HG03280 (cell line): ENCODE measurements at regions not wholly inside any gene's neighbourhood (a gene's known extent, or its start where the extent isn't known, plus 50 kb on each side); places are given as distances from the start of the nearest gene placed in this dataset.

Experiments
- ATAC-seq: cut with Tn5 transposase; IDR thresholded peaks from one replicate; pipeline ENCODE4 v1.9.1; 2021; ENCODE audit warnings: mild to moderate bottlenecking, moderate library complexity; ENCODE audit not compliant: unreplicated experiment

DNA sequence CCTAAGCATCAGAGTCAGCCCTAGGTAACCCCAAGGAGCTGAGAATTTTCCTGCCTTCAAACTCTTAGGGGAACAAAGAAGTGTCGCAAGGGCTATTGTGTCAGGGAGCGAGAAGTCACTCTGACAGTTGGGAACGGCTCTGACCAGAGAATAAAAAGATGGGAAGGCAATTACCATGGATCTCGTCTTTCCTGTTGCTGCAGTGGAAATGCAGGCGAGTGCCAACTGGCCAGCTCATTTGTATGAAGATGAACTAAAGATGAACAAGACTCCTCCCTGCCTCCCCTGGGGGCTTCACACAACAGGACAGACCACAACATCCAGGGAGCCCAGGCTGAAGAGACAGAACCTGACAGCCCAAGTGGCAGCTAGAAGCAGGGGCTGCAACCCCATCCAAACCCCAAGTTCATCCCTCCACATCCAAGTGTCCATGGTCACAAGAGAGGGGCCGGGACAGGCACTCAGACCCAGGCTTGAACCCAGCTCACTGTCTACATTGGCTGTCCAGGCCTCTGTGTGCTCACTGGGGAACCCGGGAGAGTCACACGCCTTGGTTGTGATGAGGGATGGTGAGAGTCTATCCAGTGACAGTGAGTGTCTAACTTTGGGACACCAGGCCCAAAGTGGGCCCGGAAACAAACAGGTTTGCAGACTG lies 322.4 kb downstream of the BCL11B start:
- no peak for ATAC-seq

- ATAC-seq: no peak
Measured at GRCh38 chr14:98950353-98950895, 321.6 kb downstream of the BCL11B start.

DNA sequence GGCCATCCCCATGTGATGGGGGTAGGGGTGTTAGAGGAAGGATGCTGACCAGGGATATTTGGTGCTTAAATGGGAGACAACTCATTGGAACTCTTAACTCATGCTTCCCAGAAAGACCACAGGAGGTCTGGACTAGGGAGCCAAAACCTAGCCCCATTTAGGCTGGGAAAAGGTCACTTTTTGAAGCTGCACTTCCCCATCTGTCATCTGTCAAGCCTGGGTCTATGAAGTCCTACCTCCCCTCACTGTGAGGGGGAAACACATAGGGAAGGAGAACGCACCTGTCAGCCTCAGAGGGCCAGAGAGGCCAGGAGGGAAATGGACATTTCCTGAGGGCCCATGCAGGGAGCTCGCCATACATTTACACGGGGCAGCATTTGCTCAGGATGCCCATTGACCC lies 321.0 kb downstream of the BCL11B start:
- ATAC-seq: no peak

DNA sequence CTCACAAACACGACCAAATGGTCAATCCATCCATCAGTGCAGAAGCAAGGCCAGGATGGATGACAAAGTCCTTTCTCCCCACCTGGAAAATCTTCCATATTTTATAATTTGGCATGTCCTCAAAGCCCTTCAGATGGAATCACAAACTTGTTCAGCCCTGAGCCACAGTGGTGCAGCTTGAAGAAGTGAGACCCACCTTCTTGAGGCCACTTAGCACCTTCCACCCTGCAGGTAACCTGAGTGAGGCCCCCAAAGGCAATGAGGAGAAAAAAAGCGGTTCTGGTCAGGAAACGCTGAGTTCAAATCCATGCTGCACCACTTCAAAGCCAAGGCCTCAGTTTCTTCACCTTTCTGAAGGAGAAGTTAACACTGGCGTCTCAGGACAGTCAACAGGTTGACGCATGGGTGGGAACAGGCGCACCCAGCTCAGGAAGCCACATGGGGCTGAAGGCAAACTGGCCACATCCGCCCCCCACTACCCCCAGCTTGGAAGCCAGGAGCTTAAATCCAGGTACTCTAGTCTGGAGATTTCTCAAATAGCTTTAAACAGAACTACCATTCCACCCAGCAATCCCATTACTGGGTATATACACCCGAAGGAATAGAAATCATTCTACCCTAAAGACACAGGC lies 320.4 kb downstream of the BCL11B start:
- no peak for ATAC-seq

GRCh38 chr14:98952593-98953350 lies 319.2 kb downstream of the BCL11B start:
- ATAC-seq: no peak

GRCh38 chr14:98953551-98954348 lies 318.2 kb downstream of the BCL11B start:
- ATAC-seq: no peak

- no peak for ATAC-seq
Measured at GRCh38 chr14:98954349-98955000, 317.5 kb downstream of the BCL11B start.

- ATAC-seq: no peak
Measured at GRCh38 chr14:98955036-98955740, 316.8 kb downstream of the BCL11B start.

DNA sequence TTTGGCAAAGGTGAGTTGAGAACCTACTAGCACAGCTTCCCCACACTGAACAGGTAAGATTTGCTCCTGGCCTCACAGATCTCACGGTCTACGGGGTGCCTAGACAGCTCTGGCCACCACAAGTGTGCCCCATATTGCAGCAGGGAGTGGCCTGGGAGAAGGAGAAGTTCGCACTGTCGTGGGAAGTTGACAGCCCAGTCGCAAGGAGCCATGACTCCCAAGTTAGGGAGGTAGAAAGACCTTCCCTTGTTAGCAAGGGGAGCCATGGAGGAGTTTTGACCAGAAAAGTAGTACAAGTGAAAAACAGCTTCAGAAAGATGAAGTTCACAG lies 316.3 kb downstream of the BCL11B start:
- no peak for ATAC-seq

DNA sequence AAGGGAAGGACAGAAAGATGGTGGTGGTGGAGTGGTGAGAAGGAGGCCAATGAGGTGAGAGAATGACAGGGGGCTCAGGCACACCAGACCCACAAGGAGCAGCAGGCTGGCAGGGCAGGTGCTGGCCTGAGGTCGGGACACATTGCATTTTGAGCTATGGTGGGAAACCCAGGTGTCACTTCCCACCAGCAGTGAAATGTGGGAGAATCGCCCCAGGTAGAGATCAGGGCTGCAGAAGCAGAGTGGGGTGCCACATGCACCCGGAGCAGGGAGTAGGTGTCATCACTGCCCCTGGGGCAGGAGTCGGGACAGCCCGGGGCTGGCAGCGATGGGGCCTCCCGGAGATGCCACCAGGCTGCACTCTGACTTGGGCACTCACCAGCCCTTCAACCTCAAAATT lies 315.8 kb downstream of the BCL11B start:
- ATAC-seq: no peak

- no peak for ATAC-seq
Measured at GRCh38 chr14:98956661-98957060, 315.3 kb downstream of the BCL11B start.

DNA sequence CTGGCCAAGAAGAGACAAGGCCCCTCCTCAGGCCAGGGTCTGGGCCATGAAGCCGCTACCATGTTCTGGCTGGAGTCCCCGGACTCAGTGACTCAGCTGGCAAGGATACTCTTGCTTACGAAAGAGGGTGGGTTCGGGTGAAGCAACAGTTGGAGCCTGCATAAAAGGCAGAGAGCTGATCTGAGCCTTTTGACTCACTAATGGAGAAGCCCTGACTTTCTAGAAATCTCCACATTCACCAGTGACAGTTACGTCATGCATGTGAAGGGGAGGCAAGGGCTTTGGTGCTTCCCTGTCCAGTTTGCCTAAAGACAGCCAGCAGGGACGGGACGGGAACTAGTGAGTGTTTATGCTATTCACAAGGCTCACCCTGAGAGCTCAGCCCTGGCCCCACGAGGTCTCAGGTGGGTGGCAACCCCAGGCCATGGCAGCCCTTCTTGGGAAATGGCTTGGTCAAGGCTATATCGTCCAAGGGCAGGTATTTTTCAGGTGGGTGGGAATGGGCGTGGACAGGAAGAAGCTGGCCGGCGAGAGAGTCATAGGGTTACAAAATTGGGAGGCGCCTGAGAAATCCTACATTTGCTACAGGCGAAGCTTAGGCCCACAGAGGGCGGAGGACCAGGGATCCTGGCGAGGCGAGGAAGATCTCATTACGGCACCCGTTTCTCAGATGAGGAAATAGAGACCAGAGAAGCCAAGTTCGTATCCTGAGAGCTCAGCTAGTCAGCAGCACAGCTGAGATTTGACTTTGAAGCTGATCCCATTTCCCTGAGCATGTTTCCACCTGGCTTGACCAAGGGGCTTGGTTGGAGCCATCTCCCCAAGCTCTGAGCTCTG lies 314.6 kb downstream of the BCL11B start:
- no peak for ATAC-seq

- ATAC-seq: no peak
Measured at GRCh38 chr14:98958048-98958631, 313.9 kb downstream of the BCL11B start.

DNA sequence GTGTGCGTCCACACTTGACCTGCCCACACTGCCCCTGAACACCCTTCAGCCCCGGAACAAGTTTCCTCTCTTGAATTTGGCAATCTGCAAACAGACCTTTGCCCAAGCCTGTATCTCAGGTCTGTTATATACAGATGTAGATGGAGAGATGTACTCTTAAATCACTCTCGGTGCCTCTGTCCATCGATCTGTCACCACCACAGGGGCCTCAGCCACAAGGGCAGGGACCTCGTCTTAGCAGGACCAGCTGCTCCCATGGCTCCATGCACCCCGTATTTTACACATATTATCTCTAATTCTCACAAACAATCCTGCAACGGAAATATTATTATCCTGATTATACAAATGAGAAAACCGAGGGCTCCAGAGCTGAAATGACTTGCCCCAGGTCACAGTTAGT lies 313.4 kb downstream of the BCL11B start:
- ATAC-seq: no peak

- ATAC-seq: no peak
Measured at GRCh38 chr14:98959410-98959809, 312.6 kb downstream of the BCL11B start.

GRCh38 chr14:98959958-98960616 lies 311.9 kb downstream of the BCL11B start:
- ATAC-seq: no peak

DNA sequence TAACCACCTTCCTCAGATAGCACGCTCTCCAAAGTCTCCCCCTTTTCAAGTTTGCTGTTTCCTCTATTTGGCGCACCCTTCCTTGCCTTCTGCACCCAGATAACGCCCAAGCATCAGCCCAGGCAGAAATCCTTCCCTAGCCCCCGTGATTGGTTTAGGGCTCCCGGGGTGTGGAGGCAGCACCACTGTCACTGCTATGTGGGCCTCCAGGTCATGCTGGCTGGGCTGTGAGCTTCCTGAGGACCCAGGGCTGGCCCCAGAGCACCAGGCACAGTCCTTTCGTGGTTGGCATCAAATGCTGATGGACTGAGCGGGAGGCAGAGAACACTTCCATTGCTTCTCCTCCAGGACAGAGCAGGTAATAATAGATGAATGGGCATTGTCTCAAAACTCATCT lies 311.4 kb downstream of the BCL11B start:
- no peak for ATAC-seq

GRCh38 chr14:98961191-98961590 lies 310.8 kb downstream of the BCL11B start:
- ATAC-seq: no peak
